Heart left ventricle (tissue), 13 donors: ENCODE measurements at regions not wholly inside any gene's neighbourhood (a gene's known extent, or its start where the extent isn't known, plus 50 kb on each side); places are given as distances from the start of the nearest gene placed in this dataset.

Experiments
- CTCF ChIP-seq, 12 donors: fragments of 200-600 bp; sonication (generic) in 4 of 12; IDR thresholded peaks; one replicate each; pipeline versions ENCODE4 v1.5.0 to v1.8.0; 2018 to 2022; ENCODE audit warnings: antibody characterized with exemption in 12 of 12, mild to moderate bottlenecking in 5 of 12
- POLR2A ChIP-seq, 2 donors: fragments of 450-650 bp; IDR thresholded peaks; one replicate each; pipeline ENCODE4 v1.6.1; 2017; ENCODE audit warnings: antibody characterized with exemption in 2 of 2, mild to moderate bottlenecking in 2 of 2, moderate library complexity in 2 of 2
- donor health status: ischemic (EF 13 %, LVEDD 7.1; RV severe dilation, severe dysfunction).
- donor health status: DM: no; HTN: yes; CAD: no.
- donor health status: DM: no; HTN: no; CAD: no.
- donor health status: ischemic (EF 25% LVEDD 6.9; RV normal size, moderate dysfunction).
- donor health status: ischemic (EF 25% LVEDD 5.7; RV mildly dilated, moderate dysfunction).
- donor health status: ischemic (EF 35%, LVEDD 5.7; RV mildly dilated, moderate dysfunction).
- donor health status: nonischemic (EF 11% LVEDD 7.7; RV severe dilation, severe dysfunction).
- donor health status: DM: yes; HTN: yes; CAD: no.
- donor health status: PGD.
- donor health status: ischemic (EF 29% LVEDD 5.4; RV normal size, mild dysfunction).
- donor health status: nonischemic (EF 23%, LVEDD 6.1; RV moderate dilation, normal function).

GRCh38 chr1:191348328-191348727 is 809.9 kb upstream of the RGS18 start:
- TF ChIP-seq CTCF (IDR thresholded peaks at IDR 0.05) (no peak), POLR2A (IDR thresholded peaks at IDR 0.05) (no peak)
